ENCODE measurements at regions not wholly inside any gene's neighbourhood (a gene's known extent, or its start where the extent isn't known, plus 50 kb on each side); places are given as distances from the start of the nearest gene placed in this dataset.

- TF ChIP-seq GATA3 (IDR thresholded peaks at IDR 0.05; ENCODE audit: low read depth, low read length): no peak
- TF ChIP-seq GATA2 (IDR thresholded peaks at IDR 0.05; ENCODE audit: low read depth, low read length): no peak
These were observed 282.7 kb upstream of the ATP10A start for GRCh38 chr15:26145796-26146195.

All from SH-SY5Y (cell line).